ENCODE measurements at regions not wholly inside any gene's neighbourhood (a gene's known extent, or its start where the extent isn't known, plus 50 kb on each side); places are given as distances from the start of the nearest gene placed in this dataset.
"Not testable (repeated sequence)": the region's sequence is repeated elsewhere in the genome, so short reads cannot be mapped to it uniquely, and the experiment has no call there.

DNA sequence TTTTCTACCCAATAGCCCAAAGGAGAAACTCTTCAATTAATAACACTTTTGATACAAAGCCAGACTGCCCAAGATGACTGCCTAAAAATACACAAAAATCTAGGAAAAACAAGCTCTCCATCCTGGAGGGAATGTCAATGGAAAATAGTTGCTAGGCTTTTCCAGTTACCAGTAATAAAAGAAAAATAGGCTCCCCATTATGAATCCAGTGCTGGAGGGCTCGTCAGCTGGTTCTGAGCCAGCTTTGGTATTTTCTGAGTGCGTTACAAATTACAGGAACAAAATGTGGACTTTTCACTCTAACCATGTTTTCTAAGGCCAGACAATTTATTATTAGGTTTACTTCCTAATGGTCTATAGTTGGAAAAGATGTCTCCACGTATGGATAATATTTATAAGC, 414.5 kb downstream of the ACTL7B start:
- no peak for DNase-seq

DNA sequence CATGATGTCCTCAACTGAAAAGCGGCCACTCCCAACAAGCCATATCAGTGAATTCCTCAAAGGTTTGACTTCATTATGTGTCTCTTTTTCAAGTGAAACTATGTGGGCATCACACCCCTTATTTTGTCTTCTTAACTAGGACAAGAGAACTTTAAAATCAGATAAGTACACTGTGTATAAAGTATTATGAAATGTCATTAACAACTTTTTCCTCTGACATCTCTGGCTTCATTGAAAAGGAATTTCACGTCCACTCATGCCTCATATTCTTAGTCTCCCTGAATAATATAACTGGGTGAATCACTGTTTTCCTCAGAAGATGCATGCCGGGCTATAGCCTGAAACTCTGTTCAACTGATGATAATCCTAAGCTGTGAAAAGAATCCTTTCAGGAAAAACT, 415.8 kb downstream of the ACTL7B start:
- DNase-seq, result no peak

DNA sequence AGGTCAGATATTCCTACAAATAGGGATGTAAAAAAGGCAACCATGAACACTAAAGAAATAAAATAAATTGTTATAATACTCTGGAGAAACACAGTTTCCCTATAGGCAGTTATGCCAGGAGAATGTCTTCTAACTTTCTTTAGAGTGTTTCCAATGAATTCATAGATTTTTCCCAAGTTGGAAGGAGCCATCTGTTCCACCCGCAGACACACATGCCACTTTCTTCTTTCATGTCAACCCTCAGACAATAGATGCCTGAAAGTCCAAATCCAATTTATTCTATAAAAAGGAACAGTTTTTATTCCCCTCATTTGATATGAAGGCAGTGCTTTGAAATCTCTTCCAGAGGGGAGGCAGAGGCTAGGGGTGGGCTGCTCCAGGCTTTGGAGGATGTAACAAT, 418.1 kb downstream of the ACTL7B start:
- no peak for DNase-seq

DNA sequence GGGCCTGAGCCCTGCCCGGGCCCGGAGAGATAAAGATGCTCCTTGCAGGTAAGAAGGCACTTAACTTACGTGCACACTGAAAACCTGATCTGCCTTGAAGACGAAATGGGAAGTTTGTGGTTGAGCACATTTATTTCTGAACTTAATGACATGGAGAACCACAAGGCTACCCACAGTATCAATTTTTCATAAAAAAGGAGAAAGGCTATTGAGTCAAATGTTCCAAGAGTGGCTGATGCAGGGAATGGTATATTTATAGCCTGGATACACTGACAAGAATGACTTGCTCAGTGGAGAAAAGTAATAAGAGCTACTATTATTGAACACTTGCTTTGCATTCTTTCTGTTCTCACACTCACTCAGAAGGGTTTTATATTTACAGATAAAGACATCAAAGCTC, 419.3 kb downstream of the ACTL7B start:
- no peak for DNase-seq

DNA sequence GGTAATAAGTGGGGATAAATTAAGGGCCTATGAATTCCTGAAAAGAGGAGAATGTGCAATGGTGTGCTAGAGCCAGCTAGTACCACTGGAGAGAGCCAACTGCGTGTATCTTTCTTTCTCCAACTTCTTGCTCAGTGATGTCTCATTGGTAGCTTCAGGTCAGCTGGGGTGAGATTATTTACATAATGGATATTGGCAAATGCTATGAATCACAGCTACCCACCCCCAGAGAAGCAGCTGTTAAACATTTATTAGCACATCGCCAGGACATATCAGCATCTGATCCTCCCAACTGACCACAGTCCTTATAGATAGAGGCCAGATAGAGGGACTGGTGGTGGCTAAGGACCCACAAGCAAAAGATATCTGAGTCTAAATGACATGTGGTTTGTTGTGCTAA, 421.3 kb downstream of the ACTL7B start:
- DNase-seq, result no peak

DNA sequence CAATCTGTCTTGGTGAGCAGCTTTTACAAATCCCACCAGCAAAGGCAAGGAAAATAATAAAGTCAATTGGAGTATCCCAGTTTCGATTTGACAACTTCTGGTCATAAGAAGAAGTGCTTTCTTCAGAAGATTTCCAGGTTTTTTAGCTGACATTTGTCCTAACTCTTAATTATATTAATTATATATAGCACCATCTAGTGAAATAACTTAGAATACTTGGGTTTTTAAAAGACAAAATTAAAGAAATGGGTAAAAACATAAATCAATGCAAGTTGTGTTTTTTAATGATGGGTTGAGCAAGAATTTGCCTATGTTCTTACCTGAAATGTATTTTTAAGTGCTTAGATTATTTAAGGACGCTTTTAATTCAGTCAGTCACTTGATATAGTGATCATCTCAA, 421.8 kb downstream of the ACTL7B start:
- no peak for DNase-seq

DNA sequence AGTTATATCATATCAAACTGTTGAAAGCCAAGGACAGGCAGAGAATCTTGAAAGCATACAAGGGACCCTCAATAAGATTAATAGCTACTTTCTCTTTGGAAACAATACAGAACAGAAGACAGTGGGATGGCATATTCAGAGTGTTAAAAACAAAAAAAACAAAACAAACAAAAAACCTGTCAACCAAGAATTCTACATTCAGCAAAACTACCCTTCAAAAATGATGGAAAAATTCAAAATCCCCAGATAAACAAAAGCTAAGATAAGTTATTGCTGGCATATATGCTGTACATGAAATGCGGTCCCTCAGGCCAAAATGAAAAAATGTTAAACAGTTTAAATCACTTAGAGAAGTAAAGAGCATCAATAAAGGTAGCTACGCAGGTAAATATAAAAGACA, 425.1 kb downstream of the ACTL7B start:
- no peak for DNase-seq

DNA sequence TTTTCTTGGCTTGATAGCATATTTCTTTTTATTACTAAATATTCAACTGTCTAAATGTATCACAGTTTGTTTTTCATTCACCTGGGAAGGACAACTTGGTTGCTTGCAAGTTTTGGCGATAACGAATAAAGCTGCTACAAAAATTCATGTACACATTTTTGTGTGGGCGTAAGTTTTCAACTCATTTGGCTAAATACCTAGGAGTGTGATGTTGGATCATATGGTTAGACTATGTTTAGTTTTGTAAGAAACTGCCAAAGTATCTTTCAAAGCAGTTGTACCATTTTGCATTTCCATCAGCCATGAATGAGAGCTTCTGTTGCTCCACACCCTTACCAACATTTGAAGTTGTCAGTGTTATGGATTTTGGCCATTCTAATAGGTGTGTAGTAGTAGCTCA, 428.0 kb downstream of the ACTL7B start:
- no peak for DNase-seq

DNA sequence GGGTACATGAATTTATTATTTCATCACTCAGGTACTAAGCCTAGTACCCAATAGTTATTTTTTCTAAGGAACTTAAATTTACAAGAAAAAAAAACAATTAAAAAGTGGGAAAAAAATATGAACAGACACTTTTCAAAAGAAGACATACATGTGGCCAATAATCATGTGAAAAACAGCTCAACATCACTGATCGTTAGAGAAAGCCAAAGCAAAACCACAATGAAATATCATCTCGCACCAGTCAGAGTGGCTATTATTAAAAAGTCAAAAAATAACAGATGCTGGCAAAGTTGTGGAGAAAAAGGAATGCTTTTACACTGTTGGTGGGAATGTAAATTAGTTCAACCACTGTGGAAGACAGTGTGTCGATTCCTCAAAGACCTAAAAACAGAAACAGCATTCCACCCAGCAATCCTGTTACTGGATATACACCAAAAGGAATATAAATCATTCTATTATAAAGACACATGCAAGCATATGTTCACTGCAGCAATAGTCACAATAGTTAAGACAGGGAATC, 429.3 kb downstream of the ACTL7B start:
- DNase-seq, result not testable (repeated sequence)

DNA sequence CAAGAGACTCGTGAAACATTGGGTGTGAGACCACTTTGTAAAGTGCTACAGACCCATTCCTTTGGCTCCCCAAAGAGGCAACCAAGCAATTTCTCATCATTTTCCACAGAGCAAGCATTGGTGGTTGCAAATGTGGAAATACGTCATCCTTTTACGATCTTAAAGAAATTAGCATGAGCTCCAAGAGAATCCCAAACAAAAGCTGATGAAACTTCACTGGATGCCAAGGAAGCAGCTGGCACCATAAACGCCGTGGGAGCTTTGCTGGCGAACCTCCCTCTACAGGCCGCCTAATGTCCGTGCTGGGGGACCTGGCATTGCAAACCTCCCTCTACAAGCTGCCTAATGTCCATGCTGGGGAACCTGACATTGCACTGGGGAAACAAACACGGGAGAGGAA, 432.4 kb downstream of the ACTL7B start:
- DNase-seq, result no peak

DNA sequence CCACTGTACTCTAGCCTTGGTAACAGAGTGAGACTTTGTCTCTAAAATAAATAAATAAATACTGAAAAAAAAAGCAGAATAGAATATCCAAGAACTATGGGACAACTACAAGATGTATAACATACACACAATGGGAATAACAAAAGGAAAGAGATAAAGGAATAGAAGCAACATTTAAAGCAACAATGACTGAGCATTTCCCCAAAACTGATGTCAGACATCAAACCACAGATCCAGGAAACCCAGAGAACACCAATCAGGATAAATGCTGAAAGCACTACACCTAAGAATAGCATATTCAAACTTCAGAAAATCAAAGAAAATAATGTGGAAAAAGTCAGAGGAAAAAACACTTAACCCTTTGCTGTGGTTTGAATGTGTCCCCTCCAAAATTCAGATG, 436.4 kb downstream of the ACTL7B start:
- DNase-seq, result no peak

DNA sequence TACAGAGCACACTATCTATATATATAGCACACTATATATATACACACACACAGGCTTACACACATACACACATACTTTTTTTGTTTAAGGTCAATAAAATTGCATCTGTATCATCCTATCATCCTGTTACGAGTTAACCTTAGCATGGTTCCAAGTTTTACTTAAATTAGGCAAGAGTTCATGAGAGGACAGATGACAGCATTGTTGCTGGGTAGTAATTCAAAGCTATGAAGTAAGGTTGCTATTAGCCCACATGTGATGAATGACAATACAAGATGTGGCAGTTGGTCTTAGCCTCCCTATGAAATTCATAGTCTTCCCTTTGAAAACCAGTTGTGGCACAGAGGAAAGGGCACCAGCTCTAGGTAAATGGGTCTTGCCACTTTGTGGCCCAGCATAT, 438.1 kb downstream of the ACTL7B start:
- DNase-seq, result no peak

DNA sequence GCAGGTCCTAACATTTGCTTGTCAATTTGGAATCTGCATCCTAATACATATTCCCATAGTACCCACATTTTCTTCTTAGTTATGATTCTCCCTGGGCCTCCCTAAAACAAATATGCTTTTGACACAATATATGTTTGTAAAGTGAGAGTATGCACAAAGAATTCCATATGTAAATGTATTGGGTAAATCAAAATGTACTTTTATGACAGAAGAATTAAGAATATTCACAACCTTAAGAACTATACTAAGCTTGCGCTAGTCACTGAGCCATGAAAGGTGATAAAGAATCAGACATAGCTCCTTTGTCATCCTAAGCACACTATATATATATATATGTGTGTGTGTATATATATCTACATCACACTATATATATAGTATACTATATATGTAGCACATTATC, 438.5 kb downstream of the ACTL7B start:
- no peak for DNase-seq

DNA sequence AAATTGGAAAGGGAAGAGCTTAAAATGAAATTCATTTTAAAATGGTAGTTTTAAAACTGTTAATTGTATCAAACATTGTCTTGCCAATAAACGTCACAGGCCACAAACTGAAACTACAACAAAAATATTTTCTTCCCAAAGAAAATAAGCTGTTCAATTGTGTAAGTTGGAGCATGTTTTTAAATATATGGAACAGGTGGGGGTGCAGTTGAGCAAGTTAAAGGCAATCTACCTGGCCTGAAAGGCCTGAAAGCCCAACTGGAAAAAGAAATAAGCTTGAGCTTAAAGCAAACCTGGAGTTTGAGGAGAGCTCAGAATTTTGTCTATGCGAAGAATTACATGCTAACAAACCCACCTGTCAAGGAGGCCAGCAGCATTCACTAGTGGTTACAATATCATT, 439.5 kb downstream of the ACTL7B start:
- DNase-seq, result no peak

DNA sequence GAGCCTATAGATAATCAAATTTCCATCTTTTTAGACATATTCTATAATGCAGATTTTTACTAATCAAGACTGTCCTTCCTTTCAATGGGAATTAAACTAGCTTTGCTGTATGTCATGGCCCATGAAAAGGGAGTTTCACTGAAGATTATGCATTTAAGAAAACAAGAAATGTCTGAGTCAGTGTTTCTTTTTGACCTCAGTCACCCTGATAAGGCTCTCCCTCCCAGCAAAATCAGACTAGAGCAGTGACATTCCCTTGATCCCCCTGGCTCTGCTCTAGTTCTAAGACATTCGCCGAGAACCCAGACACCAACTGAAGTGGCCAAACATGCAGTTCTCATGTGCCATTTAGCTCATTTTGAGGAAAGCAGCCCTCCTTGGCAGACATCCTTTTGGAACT, 442.0 kb downstream of the ACTL7B start:
- DNase-seq, result no peak

DNA sequence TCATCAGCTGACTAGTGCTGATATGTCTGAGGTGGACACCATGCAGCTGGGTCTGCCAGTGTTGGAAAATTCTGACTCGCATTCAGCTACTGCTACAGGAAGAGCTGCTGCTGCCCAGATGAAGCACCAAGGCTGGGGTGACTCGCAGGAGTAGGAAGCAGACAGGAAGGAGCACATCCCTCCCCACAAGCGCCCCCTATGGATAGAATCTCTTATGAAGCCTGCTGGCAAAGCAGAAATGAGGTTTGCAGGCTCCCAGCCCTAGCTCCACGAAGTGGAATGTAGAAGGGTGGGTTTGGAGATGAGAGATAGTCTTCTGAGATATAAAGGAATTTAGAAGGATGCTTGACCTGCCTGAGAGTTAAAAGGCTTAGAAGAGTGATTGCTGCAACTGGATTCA, 443.0 kb downstream of the ACTL7B start:
- no peak for DNase-seq

DNA sequence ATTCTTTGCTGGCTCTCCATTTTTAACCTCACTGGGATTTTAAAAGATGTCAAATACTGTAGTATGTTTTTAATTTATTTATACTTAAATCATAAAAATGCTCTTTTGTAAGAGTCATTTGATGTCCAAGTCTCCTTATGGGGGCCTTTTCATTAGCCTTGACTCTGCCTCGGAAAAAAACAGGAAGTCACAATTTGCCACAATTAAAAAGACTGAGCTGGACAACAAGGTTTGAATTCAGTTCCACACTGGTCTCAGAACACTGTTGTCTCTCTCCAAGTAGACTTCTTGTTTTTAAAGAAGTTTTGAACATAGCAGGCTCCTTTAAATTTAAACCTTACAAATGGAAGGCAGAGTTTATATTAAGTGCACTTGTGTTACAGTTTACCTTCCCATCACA, 444.2 kb downstream of the ACTL7B start:
- DNase-seq, result no peak

DNA sequence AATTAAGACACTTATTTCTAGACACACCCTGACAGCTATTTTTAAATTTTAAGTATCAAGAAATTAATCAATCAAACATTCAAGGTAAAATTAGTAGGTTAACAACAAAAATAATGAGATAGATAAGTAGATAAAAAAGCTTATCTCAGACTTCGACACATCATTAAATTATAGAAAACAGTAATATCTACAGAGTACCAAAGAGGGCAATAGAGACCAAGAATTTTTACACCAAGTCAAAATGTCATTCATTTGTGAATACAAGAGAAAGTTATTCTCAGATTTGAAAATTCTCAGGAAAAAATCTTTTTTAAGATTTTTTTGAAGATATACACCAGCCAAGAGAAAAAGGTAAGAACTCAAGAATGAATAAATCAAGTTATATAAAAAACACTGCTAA, 445.6 kb downstream of the ACTL7B start:
- DNase-seq, result no peak

DNA sequence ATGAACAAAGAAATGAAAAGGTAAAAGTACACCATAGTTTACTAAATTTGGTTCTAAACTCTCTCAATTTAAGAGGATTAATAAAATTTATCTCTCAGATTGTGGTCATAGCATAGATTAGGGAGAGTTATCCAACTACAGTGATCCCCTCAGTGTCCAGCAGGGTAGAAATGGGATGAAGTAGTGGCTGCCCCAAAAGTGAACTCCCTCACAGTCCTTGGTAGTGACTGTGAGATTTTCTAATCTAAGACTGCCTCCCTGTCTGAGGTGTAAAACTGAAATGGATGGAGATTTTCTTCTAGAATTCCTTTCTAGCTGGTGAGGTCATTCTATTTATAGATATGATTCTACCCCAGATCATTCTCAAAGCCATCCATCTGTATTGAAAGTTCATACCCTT, 455.5 kb downstream of the ACTL7B start:
- DNase-seq, result no peak

DNA sequence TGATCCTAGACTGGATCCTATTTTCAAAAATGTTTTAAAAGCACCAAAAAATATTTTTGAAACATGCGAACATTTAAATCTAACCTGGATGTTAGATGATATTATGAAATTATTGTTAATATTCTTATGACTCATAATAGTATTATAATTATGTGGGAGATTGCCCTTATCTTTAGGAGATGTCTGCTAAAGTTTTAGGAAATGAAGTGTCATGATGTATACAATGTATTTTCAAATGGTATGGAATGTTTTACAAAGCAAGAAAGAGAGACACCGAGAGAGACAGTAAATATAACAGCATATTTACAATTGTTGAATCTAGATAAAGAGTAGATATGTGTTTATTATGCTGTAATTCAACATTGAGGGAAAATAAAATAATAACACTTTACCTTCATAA, 455.9 kb downstream of the ACTL7B start:
- no peak for DNase-seq

DNA sequence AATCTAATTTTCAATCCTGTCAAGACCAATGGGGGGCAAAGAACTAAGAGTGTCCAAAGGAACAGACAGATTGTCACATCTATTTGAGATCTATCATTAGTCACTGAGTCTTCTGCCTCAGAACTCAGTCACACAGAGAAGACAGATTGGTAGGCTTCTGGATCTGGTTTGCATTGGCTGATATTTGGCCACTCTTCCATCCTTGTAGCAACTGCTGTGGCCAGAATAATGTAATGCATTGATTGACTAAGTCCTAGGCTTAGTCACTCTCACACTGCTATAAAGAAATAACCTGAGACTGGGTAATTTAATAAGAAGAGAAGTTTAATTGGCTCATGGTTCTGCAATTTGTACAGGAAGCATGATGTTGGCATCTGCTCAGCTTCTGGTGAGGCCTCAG, 458.5 kb downstream of the ACTL7B start:
- DNase-seq, result no peak

DNA sequence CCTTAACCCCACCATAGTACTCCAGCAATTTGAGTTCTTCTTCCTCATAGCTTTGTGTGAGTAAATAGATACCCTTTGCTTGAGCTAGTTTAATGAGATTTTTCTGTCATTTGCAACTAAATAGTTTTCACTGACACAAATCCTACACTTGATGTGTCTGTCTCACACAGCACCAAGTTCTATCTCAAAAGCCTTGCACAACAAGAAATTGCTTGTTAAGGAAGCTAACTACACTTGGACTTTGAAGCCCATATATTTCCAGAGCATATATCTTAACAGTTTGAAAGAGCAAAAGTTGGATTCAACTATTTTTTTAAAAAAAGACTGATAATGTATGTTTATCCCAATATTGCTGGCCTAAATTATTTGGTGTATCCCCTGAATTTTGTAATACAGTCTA, 459.2 kb downstream of the ACTL7B start:
- DNase-seq, result no peak

DNA sequence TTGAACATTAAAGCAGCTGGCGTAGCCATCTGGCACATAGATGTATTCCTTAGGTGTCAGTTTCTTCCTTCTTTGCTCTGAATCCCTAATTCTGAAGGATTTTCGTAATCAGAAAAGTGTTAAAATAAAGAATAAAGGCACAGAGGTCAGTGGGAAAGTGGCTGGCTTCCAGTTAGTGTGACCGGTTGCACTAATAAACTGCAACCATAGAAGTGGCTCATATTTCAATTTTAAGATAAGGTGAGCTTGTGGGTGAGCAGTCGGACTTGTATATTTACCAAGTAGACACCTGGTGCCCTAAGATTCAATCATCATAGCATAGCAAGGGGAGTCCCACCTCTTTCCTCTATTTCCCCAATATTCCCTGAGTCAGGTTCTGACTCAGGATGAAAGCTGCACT, 459.6 kb downstream of the ACTL7B start:
- DNase-seq, result no peak

DNA sequence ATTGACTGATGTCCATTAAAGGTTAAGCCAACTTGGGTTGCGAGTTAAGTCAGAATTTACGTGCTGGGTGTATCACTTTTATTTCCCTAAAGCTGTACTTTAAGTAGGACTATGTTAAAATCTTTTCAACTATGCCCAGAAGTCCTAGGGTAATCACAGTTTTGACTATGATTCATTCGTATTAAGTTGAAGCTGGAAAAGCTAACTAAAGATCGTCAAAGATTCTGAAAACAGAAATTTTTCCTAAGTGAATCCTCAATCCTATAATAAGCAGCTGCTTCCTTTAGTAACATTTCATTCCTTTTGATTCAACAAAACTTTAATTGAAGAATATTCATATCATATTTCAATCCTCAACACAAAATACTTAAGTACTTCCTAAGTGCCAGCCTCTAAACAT, 460.4 kb downstream of the ACTL7B start:
- no peak for DNase-seq

DNA sequence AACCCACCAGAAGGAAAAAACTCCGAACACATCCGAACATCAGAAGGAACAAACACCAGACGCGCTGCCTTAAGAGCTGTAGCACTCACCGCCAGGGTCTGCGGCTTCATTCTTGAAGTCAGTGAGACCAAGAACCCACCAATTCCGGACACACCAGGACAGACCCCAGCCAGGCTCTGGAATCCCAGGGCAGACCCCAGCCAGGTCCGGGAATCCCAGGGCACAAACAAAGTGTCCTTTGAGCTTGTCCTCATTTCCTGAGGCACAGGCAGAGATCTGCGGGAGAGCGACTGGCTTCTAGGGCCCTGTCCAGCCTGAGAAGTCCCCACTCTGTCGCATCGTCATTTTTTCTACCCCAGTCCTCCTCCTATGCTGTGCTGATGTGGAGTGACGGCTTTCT, 461.1 kb downstream of the ACTL7B start:
- no peak for DNase-seq

DNA sequence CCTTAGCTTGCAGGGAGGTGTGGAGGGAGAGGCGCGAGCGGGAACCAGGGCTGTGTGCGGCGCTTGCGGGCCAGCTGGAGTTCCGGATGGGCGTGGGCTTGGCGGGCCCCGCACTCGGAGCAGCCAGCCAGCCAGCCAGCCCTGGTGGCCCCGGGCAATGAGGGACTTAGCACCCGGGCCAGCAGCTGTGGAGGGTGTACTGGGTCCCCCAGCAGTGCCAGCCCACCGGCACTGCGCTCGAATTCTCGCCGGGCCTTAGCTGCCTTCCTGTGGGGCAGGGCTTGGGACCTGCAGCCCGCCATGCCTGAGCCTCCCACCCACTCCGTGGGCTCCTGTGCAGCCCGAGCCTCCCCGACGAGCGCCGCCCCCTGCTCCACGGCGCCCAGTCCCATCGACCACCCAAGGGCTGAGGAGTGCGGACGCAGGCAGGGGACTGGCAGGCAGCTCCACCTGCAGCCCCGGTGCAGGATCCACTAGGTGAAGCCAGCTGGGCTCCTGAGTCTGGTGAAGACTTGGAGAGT, 462.2 kb downstream of the ACTL7B start:
- DNase-seq, result not testable (repeated sequence)

All from NCI-H2029 treated with DMSO at 0.1 percent for 48 hours (cell line).